K562 (cell line): ENCODE measurements at regions not wholly inside any gene's neighbourhood (a gene's known extent, or its start where the extent isn't known, plus 50 kb on each side); places are given as distances from the start of the nearest gene placed in this dataset.

Experiments used
- ATAC-seq: fragments of 200-7000 bp; cut with Tn5 transposase; 3 replicates; pipeline ENCODE4 v1.9.1; 2020; ENCODE audit warnings: moderate library complexity
- BruUV-seq: library from RNA; stranded (reverse); fragments of 400-500 nt; replicated peaks from 2 replicates; lab custom pipeline; 2021; lab: Mats Ljungman, UMichigan
- CTCF ChIA-PET: fragments of 300-600 bp; formaldehyde crosslinking; extraction: SDS; loops from one replicate; lab custom pipeline; 2021; ENCODE audit warnings: low intra/inter-chr PET ratio; lab: Yijun Ruan, JAX
- POLR2A ChIA-PET: fragments of 300-600, 350-650 bp; sonication (Branson Sonifier 250); formaldehyde crosslinking; extraction: SDS; loops from one replicate; lab custom pipeline; 2021; ENCODE audit warnings: antibody characterized with exemption, inconsistent platforms; lab: Yijun Ruan, JAX
- DNase-seq, 4 experiments: peaks; one replicate each; pipeline versions ENCODE4 v3.0.0 to v3.0.0-alpha.2; 2011 to 2018; ENCODE audit warnings: low spot score in 3 of 4, mixed read lengths in 3 of 4; ENCODE audit errors: extremely low read depth in 1 of 4
- FAIRE-seq: peaks from 2 replicates; lab custom pipeline; 2011; peaks lifted over from hg19 to GRCh38; lab: Jason Lieb, UNC
- H2AFZ ChIP-seq: 2 replicates; pipeline ENCODE4 v1.6.0; 2011; ENCODE audit warnings: low read depth, low read length, control low read depth, inconsistent platforms
- H3K27ac ChIP-seq: fragments of 200-600 bp; 3 replicates; pipeline ENCODE4 v1.8.0; 2011; ENCODE audit warnings: low read depth, mild to moderate bottlenecking, control low read depth, inconsistent platforms, low read length, moderate library complexity, mixed read lengths; ENCODE audit errors: extremely low read depth
- H3K27me3 ChIP-seq, 2 experiments: fragments of 300-600 bp in 1 of 2; 2 replicates in 1 of 2; 3 replicates in 1 of 2; pipeline versions ENCODE4 v1.6.0 to v1.8.0; 2011; ENCODE audit warnings: inconsistent platforms in 2 of 2, low read length in 2 of 2, mild to moderate bottlenecking in 1 of 2, mixed read lengths in 1 of 2, moderate library complexity in 1 of 2; ENCODE audit not compliant: control insufficient read depth in 2 of 2, insufficient read depth in 2 of 2
- H3K36me3 ChIP-seq: fragments of 300-600 bp; 3 replicates; pipeline ENCODE4 v1.8.0; 2011; ENCODE audit warnings: mild to moderate bottlenecking, low read length, inconsistent platforms; ENCODE audit not compliant: control insufficient read depth, insufficient read depth
- H3K4me1 ChIP-seq, 2 experiments: fragments of 200-600 bp in 1 of 2; replicated peaks in 1 of 2; 2 replicates in 1 of 2; 3 replicates in 1 of 2; pipeline versions ENCODE4 v1.5.1 to v1.8.0; 2011; ENCODE audit warnings: inconsistent platforms in 2 of 2, low read length in 2 of 2, mild to moderate bottlenecking in 1 of 2, mixed read lengths in 1 of 2, moderate library complexity in 1 of 2; ENCODE audit not compliant: control insufficient read depth in 2 of 2, insufficient read depth in 2 of 2
- H3K4me2 ChIP-seq: 2 replicates; pipeline ENCODE4 v1.6.1; 2011; ENCODE audit warnings: low read length, control low read depth, inconsistent platforms, mixed read lengths; ENCODE audit not compliant: insufficient read depth
- H3K4me3 ChIP-seq: fragments of 200-600 bp; sonication (generic), shearing (Covaris generic); 2 replicates; pipeline ENCODE4 v1.5.1; 2016; ENCODE audit warnings: control low read depth, inconsistent platforms
- H3K79me2 ChIP-seq: fragments of 200-600 bp; 3 replicates; pipeline ENCODE4 v1.8.0; 2011; ENCODE audit warnings: low read length, inconsistent platforms; ENCODE audit not compliant: control insufficient read depth, insufficient read depth
- H3K9ac ChIP-seq, 2 experiments: 2 replicates each; pipeline versions ENCODE4 v1.6.0 to v1.6.1; 2011; ENCODE audit warnings: low read depth in 2 of 2, low read length in 2 of 2, control low read depth in 1 of 2, inconsistent platforms in 1 of 2, mild to moderate bottlenecking in 1 of 2, mixed read lengths in 1 of 2; ENCODE audit not compliant: insufficient read depth in 1 of 2
- H3K9me1 ChIP-seq: one replicate; pipeline ENCODE4 v1.6.0; 2011; ENCODE audit warnings: inconsistent platforms, mild to moderate bottlenecking, low read length, moderate library complexity; ENCODE audit not compliant: control insufficient read depth, insufficient read depth
- H3K9me3 ChIP-seq: replicated peaks from 2 replicates; pipeline ENCODE4 v1.5.1; 2011; ENCODE audit warnings: low read depth, low read length, inconsistent platforms; ENCODE audit not compliant: control insufficient read depth, insufficient read depth
- H4K20me1 ChIP-seq: replicated peaks from 2 replicates; pipeline ENCODE4 v1.6.1; 2011; ENCODE audit warnings: low read length, inconsistent platforms, mixed read lengths; ENCODE audit not compliant: control insufficient read depth, insufficient read depth
- ATF7 ChIP-seq: fragments of 450-650 bp; IDR thresholded peaks from 2 replicates; pipeline ENCODE4 v1.7.1; 2014; ENCODE audit warnings: mild to moderate bottlenecking, moderate library complexity
- CAMTA2 ChIP-seq: fragments of 250-450 bp; sonication (Bioruptor Pico); conservative IDR thresholded peaks from 2 replicates; pipeline ENCODE4 v1.5.1; 2022
- CHD4 ChIP-seq: fragments of 200-600 bp; sonication (generic); IDR thresholded peaks from 3 replicates; pipeline ENCODE4 v1.6.1; 2012; ENCODE audit warnings: low read depth, mild to moderate bottlenecking, mixed read lengths, low read length, inconsistent platforms; ENCODE audit not compliant: insufficient read depth, insufficient replicate concordance, poor library complexity, severe bottlenecking
- ETV5 ChIP-seq: sonication (generic); formaldehyde crosslinking; IDR thresholded peaks from 2 replicates; pipeline ENCODE4 v1.4.0; 2020; ENCODE audit warnings: low read depth, mild to moderate bottlenecking, missing genetic modification reagents
- FOXJ2 ChIP-seq: fragments of 200-800 bp; sonication (Bioruptor generic); IDR thresholded peaks from 2 replicates; pipeline ENCODE4 v1.6.1; 2016; ENCODE audit warnings: missing genetic modification characterization, missing compliant biosample characterization
- IFI16 ChIP-seq: fragments of 250-450 bp; sonication (Bioruptor Pico); IDR thresholded peaks from 2 replicates; pipeline ENCODE4 v2.1.2; 2022; ENCODE audit warnings: mild to moderate bottlenecking, inconsistent platforms
- MAFK ChIP-seq: IDR thresholded peaks from 2 replicates; pipeline ENCODE4 v1.6.1; 2011; ENCODE audit warnings: low read length, improper control_type of control experiment
- MCM2 ChIP-seq: fragments of 450-650 bp; IDR thresholded peaks from 2 replicates; pipeline ENCODE4 v1.6.1; 2017; ENCODE audit warnings: low read depth, mild to moderate bottlenecking
- RBM14 ChIP-seq: fragments of 200-400 bp; formaldehyde crosslinking; IDR thresholded peaks from 2 replicates; pipeline ENCODE4 v1.6.1; 2018; ENCODE audit warnings: low read depth, mild to moderate bottlenecking, low read length, moderate library complexity, borderline replicate concordance; ENCODE audit not compliant: insufficient read depth
- SLC30A9 ChIP-seq: fragments of 250-450 bp; sonication (Bioruptor Pico); IDR thresholded peaks from 2 replicates; pipeline ENCODE4 v1.8.0; 2022; ENCODE audit warnings: mild to moderate bottlenecking, moderate library complexity
- ZNF347 ChIP-seq: fragments of 450-650 bp; formaldehyde crosslinking; IDR thresholded peaks from 2 replicates; pipeline ENCODE4 v1.4.0; 2020; ENCODE audit warnings: low read depth, mild to moderate bottlenecking, moderate library complexity
- ZNF586 ChIP-seq: fragments of 450-650 bp; formaldehyde crosslinking; conservative IDR thresholded peaks from 2 replicates; pipeline ENCODE4 v1.4.0; 2020; ENCODE audit warnings: mild to moderate bottlenecking, moderate library complexity
- WGBS: fragments of 100-300 bp; shearing (Covaris generic); methylation state at CpG from one replicate; pipeline ENCODE4 v1.1.6; 2016; ENCODE audit warnings: low coverage, mixed read lengths; ENCODE audit not compliant: insufficient coverage; ENCODE audit errors: missing lambda C conversion rate; 5-methylcytosine and 5-hydroxymethylcytosine counted together
- in situ Hi-C: fragments of 300-500 bp; cut with MboI; formaldehyde crosslinking; loops from 4 replicates; pipeline ENCODE4 v1.15.0; 2018; ENCODE audit warnings: inconsistent platforms, mixed read lengths
- intact Hi-C: fragments of 100-400 bp; cut with micrococcal nuclease; formaldehyde crosslinking; loops from 2 replicates; pipeline ENCODE4 v1.14.2; 2022
- TF ChIP-seq, protein P1 (sequence below), 3 experiments: fragments of 200-800 bp in 1 of 3; sonication (Bioruptor generic) in 1 of 3; sonication (generic) in 1 of 3; formaldehyde crosslinking in 1 of 3; IDR thresholded peaks; 2 replicates each; pipeline versions ENCODE4 v1.6.1 to v1.8.0; 2016 to 2022; ENCODE audit warnings: mild to moderate bottlenecking in 2 of 3, missing compliant biosample characterization in 2 of 3, missing genetic modification characterization in 2 of 3, missing genetic modification reagents in 1 of 3
- TF ChIP-seq, protein P2 (sequence below): sonication (generic); IDR thresholded peaks from 2 replicates; pipeline ENCODE4 v1.6.1; 2016
- TF ChIP-seq, protein P3 (sequence below): IDR thresholded peaks from 2 replicates; pipeline ENCODE4 v1.6.1; 2011; ENCODE audit warnings: borderline replicate concordance, low read depth, mild to moderate bottlenecking, moderate library complexity, low read length; ENCODE audit not compliant: insufficient read depth, poor library complexity, severe bottlenecking

DNA sequence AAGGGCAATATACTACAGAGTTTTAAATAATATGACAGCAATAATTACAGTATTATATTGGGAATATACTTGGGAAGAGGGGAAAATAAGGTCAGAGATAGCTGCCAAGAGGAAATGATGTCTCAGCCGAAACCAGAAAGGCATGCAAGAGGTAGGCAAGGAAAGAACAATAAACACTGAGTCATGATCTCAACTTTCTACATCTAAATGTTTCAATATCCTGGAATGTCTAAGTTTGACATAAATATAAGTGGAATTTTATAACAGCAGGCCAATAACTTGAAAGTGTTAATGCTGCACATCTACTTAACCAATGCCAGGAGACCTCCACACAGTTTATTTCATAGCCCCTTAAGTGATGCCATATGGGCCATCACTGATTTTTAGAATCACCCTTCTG is 99.8 kb upstream of the CPNE4 start (continued):
- TF ChIP-seq ZNF347 (CRISPR knock-in tag), result no peak
- TF ChIP-seq, protein P1, sequence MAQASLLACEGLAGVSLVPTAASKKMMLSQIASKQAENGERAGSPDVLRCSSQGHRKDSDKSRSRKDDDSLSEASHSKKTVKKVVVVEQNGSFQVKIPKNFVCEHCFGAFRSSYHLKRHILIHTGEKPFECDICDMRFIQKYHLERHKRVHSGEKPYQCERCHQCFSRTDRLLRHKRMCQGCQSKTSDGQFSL (CRISPR knock-in tag; IDR thresholded peaks at IDR 0.05), result no peak
- TF ChIP-seq, protein P1 (tag; IDR thresholded peaks at IDR 0.05), result no peak
- TF ChIP-seq CAMTA2 (CRISPR knock-in tag), result no peak
- no peak for TF ChIP-seq MAFK
- TF ChIP-seq ATF7, result no peak
- TF ChIP-seq CHD4, result no peak
- TF ChIP-seq, protein P2, sequence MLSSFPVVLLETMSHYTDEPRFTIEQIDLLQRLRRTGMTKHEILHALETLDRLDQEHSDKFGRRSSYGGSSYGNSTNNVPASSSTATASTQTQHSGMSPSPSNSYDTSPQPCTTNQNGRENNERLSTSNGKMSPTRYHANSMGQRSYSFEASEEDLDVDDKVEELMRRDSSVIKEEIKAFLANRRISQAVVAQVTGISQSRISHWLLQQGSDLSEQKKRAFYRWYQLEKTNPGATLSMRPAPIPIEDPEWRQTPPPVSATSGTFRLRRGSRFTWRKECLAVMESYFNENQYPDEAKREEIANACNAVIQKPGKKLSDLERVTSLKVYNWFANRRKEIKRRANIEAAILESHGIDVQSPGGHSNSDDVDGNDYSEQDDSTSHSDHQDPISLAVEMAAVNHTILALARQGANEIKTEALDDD, result no peak

DNA sequence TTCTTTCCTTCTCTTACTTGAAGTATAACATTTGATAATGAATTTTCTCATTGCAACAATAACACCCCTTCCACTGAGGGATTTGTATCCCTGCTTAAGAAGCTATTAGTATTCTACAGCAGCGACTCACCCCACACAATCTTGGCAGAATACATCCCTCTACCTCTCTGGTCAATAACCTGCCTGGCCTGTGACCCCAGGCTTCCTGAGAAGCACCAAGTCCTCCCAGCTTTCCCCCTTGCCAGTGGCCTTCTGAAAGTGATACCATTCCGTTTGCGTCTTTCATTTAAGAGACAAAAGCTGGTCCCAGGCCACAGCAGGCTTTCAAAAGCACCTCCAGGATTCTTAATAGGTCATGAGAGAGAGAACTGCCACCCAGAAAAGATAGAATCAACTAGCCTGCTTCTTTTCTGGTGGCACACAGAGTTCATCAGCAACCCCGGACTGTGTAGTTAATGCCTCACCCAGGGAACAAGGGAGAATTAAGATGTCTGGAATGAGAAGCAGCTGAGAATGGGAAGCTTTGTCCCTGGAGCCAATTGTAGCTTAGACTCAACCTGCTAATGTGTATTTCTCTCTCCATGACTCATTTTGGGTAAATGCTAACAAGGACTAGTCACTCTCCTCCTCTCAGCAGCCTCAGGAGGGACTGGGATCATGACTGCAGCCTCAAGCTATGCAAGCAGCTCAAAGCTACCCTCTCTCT is 101.0 kb upstream of the CPNE4 start:
- H2AFZ ChIP-seq, result no peak overlapping the region
- intact Hi-C loops, result no loop called here
- H3K4me1 ChIP-seq, result no peaks in the 10 kb centered on the region
- in situ Hi-C loops, result no loop called here
- no peaks in the 10 kb centered on the region; a peak in 1 of 5 replicates for H3K27me3 ChIP-seq
- no peaks in the 10 kb centered on the region for H3K9me1 ChIP-seq
- H3K79me2 ChIP-seq, result no peaks in the 10 kb centered on the region
- H3K9me3 ChIP-seq, result no peaks in the 10 kb centered on the region
- no peaks in the 10 kb centered on the region for H3K36me3 ChIP-seq
- no peaks in the 10 kb centered on the region for H4K20me1 ChIP-seq
- ATAC-seq (no peak), DNase-seq (no peak), FAIRE-seq (no peak)
- BruUV-seq, result no TSS peak
- H3K9ac ChIP-seq, result no peak overlapping the region
- no peak overlapping the region for H3K4me2 ChIP-seq
- ChIA-PET CTCF (no interaction called here), POLR2A (no interaction called here)
- no peak overlapping the region for H3K27ac ChIP-seq
- H3K4me3 ChIP-seq, result no peak overlapping the region
- WGBS, result 0% methylated on average over 2 of the region's 4 CpGs
- TF ChIP-seq RBM14 (no peak), MCM2 (no peak), SLC30A9 (CRISPR knock-in tag) (no peak), ZNF586 (CRISPR knock-in tag) (no peak), IFI16 (CRISPR knock-in tag) (no peak), FOXJ2 (tag) (no peak), ETV5 (no peak)
- TF ChIP-seq, protein P3, sequence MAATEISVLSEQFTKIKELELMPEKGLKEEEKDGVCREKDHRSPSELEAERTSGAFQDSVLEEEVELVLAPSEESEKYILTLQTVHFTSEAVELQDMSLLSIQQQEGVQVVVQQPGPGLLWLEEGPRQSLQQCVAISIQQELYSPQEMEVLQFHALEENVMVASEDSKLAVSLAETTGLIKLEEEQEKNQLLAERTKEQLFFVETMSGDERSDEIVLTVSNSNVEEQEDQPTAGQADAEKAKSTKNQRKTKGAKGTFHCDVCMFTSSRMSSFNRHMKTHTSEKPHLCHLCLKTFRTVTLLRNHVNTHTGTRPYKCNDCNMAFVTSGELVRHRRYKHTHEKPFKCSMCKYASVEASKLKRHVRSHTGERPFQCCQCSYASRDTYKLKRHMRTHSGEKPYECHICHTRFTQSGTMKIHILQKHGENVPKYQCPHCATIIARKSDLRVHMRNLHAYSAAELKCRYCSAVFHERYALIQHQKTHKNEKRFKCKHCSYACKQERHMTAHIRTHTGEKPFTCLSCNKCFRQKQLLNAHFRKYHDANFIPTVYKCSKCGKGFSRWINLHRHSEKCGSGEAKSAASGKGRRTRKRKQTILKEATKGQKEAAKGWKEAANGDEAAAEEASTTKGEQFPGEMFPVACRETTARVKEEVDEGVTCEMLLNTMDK, result no peak
